Karpas-422 (cell line): ENCODE measurements at regions not wholly inside any gene's neighbourhood (a gene's known extent, or its start where the extent isn't known, plus 50 kb on each side); places are given as distances from the start of the nearest gene placed in this dataset.

Experiments used
- DNase-seq: peaks from one replicate; pipeline ENCODE4 v3.0.0-alpha.2; 2015
- H2AFZ ChIP-seq: fragments of 200-600 bp; sonication (generic); 2 replicates; pipeline ENCODE4 v1.6.1; 2014; ENCODE audit warnings: antibody characterized with exemption, low read length, mixed read lengths
- H3K27ac ChIP-seq: fragments of 200-600 bp; sonication (generic); 2 replicates; pipeline ENCODE4 v1.5.1; 2014; ENCODE audit warnings: mild to moderate bottlenecking, low read length, moderate library complexity
- H3K27me3 ChIP-seq: fragments of 200-600 bp; sonication (generic); 2 replicates; pipeline ENCODE4 v1.6.1; 2014; ENCODE audit warnings: low read length, mixed read lengths
- H3K36me3 ChIP-seq: fragments of 200-600 bp; sonication (generic); 2 replicates; pipeline ENCODE4 v1.6.1; 2014; ENCODE audit warnings: low read length, mixed read lengths; ENCODE audit not compliant: insufficient read depth
- H3K4me1 ChIP-seq: fragments of 200-600 bp; sonication (generic); 2 replicates; pipeline ENCODE4 v1.6.1; 2014; ENCODE audit warnings: mild to moderate bottlenecking, low read length, mixed read lengths
- H3K4me2 ChIP-seq: fragments of 200-600 bp; sonication (generic); 2 replicates; pipeline ENCODE4 v1.6.1; 2014; ENCODE audit warnings: low read length, low read depth, mild to moderate bottlenecking; ENCODE audit not compliant: poor library complexity, severe bottlenecking
- H3K4me3 ChIP-seq: fragments of 200-600 bp; sonication (generic); 2 replicates; pipeline ENCODE4 v1.5.1; 2014; ENCODE audit warnings: mild to moderate bottlenecking, antibody characterized with exemption, low read length, mixed read lengths
- H3K79me2 ChIP-seq: fragments of 200-600 bp; sonication (generic); 2 replicates; pipeline ENCODE4 v1.6.1; 2014; ENCODE audit warnings: mild to moderate bottlenecking, low read length, mixed read lengths
- H3K9ac ChIP-seq: fragments of 200-600 bp; sonication (generic); 2 replicates; pipeline ENCODE4 v1.6.0; 2014; ENCODE audit warnings: low read length
- H3K9me2 ChIP-seq: fragments of 200-600 bp; sonication (generic), shearing (Covaris generic); replicated peaks from 2 replicates; pipeline ENCODE4 v1.6.0; 2014; ENCODE audit warnings: mild to moderate bottlenecking, low read length, moderate library complexity; ENCODE audit not compliant: insufficient read depth
- H3K9me3 ChIP-seq: fragments of 300-700, 200-600 bp; sonication (generic); 2 replicates; pipeline ENCODE4 v1.6.1; 2014; ENCODE audit warnings: low read length, mixed read lengths
- H4K20me1 ChIP-seq: fragments of 200-600 bp; sonication (generic); 2 replicates; pipeline ENCODE4 v1.6.1; 2014; ENCODE audit warnings: mild to moderate bottlenecking, antibody characterized with exemption, low read length, low read depth; ENCODE audit not compliant: insufficient read depth

DNA sequence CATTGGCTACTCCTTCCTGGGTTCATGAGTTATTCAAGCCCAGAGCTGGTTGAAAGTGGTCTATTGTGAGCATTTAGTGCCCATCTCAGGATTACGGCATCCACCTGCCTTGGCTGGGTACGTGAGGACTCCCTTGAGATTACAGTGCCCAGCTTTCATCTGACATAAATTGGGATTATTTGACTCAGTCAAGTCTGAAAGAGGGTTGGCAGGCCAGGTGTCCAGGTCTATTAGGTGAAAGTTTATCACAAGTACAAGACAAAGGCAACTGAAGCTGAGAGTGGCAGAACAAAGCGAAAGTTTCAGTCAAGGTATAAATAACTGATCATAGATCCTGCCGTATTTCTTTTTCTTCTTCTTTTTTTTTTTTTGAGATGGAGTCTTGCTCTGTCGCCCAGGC, 84.6 kb upstream of the ATF7IP start:
- Histone ChIP-seq H3K9me3 (no peaks in the 10 kb centered on the region), H3K4me3 (no peak overlapping the region; the same call in 1 of the 2 replicates), H3K4me2 (peak overlapping the region; percentile 44), H3K79me2 (no peaks in the 10 kb centered on the region), H3K9me2 (no peaks in the 10 kb centered on the region), H4K20me1 (no peaks in the 10 kb centered on the region), H3K9ac (no peak overlapping the region), H2AFZ (peak overlapping the region; percentile 77; the same call in 1 of the 2 replicates), H3K36me3 (no peaks in the 10 kb centered on the region), H3K27ac (peak overlapping the region; percentile 85), H3K27me3 (no peaks in the 10 kb centered on the region), H3K4me1 (peaks cover 40% of the 10 kb centered on the region)
- DNase-seq, result peak; percentile 64

DNA sequence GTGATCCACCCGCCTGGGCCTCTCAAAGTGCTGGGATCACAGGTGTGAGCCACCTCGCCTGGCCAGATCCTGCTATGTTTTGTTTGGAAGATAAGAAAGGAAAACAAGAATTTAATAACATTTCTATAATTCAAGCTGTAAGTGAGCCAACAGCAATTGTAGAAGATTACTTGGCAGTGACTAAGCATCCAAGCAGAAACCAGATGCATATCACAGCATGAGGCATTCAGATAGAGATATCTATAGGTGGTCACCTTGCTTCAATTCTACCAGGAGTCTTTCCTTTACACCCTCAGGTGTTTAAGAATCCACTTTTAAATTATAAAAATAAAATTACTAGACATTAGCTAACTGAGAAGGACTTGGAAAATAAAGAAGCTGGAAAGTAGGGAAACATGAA, 83.9 kb upstream of the ATF7IP start:
- H3K4me1 ChIP-seq, result peaks cover 40% of the 10 kb centered on the region

DNA sequence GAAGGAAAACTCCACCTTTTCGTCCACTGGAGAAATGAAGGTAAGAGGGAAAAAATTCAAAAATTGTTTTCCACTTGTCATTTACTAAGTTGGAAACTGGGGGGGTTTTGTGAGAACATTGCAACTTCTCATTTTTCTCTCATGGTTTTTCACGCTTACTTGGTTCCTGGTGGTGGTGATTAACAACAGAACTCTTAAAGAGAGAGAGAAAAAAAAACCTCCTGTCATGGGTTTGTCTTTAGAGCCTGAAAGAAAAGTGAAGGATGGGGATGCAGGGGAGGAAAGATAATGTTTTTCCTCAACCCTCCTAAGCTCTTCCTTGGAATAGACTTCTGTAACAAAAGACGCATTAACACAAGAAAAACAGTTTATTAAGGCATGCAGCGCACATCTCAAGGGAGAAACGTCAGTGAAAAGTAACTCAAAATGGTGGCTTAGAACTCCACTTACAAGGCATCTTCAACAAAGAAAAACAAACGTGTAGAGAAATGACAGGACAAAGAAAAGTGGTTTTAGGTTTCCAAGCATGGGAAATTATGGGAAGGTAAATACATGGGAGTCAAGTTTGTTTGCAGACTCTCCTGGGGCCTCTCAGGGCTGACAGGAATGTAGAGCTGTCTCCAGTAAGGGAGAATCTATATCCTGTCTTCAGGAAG, 81.9 kb upstream of the ATF7IP start:
- peak; percentile 75 for DNase-seq
- peak overlapping the region; percentile 46; the same call in 1 of the 2 replicates for H3K4me3 ChIP-seq
- H3K36me3 ChIP-seq, result peaks cover 5% of the 10 kb centered on the region; the same call in 1 of the 2 replicates
- H3K9ac ChIP-seq, result peak overlapping the region; percentile 55
- H4K20me1 ChIP-seq, result no peaks in the 10 kb centered on the region
- no peaks in the 10 kb centered on the region for H3K27me3 ChIP-seq
- H3K4me2 ChIP-seq, result peak overlapping the region; percentile 64
- H3K79me2 ChIP-seq, result no peaks in the 10 kb centered on the region
- H2AFZ ChIP-seq, result peak overlapping the region; percentile 76
- no peaks in the 10 kb centered on the region; the same call in 1 of the 2 replicates for H3K9me3 ChIP-seq
- no peaks in the 10 kb centered on the region for H3K9me2 ChIP-seq
- H3K4me1 ChIP-seq, result peaks cover 34% of the 10 kb centered on the region
- H3K27ac ChIP-seq, result peak overlapping the region; percentile 87

More for the DNA sequence above, 83.9 kb upstream of the ATF7IP start:
- no peaks in the 10 kb centered on the region for H3K79me2 ChIP-seq
- H4K20me1 ChIP-seq, result no peaks in the 10 kb centered on the region
- peak overlapping the region; percentile 85 for H3K27ac ChIP-seq
- H3K9me3 ChIP-seq, result no peaks in the 10 kb centered on the region
- H3K4me2 ChIP-seq, result no peak overlapping the region
- no peak overlapping the region for H2AFZ ChIP-seq
- H3K4me3 ChIP-seq, result no peak overlapping the region
- DNase-seq, result no peak
- no peaks in the 10 kb centered on the region for H3K9me2 ChIP-seq
- no peaks in the 10 kb centered on the region for H3K27me3 ChIP-seq
- no peak overlapping the region for H3K9ac ChIP-seq
- H3K36me3 ChIP-seq, result no peaks in the 10 kb centered on the region

DNA sequence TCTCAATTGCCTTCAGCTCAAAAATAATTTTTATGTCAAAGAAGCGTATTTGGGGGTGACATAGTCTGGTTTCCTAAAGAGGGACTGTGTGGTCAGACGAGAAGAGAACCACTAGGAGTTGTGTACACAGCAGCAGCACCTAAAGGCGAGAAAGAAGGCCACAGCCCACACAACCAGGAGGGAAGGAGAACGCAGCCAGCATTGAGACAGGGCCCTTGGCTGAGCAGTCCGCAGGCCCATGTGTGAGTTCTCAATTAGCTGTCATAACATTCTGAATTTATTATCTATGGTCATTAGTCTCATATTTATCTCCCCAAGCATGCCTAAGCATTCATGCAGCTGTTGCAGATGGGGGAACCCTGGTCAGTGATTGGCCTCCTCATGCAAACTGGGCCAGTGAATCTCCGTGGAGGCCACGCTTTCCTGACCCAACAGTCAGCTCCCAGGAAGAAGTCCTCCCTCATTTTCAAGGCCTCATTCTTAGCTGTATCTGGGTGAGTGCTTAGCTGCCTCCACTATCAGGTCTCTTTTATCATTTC, 81.2 kb upstream of the ATF7IP start:
- peaks cover 5% of the 10 kb centered on the region; the same call in 1 of the 2 replicates for H3K9me3 ChIP-seq
- peak overlapping the region; percentile 76 for H2AFZ ChIP-seq
- no peaks in the 10 kb centered on the region for H3K9me2 ChIP-seq
- no peaks in the 10 kb centered on the region for H3K27me3 ChIP-seq
- H3K4me3 ChIP-seq, result peak overlapping the region; percentile 46
- H4K20me1 ChIP-seq, result no peaks in the 10 kb centered on the region
- no peaks in the 10 kb centered on the region for H3K79me2 ChIP-seq
- H3K4me2 ChIP-seq, result peak overlapping the region; percentile 64
- H3K36me3 ChIP-seq, result peaks cover 11% of the 10 kb centered on the region
- peaks cover 31% of the 10 kb centered on the region for H3K4me1 ChIP-seq
- H3K27ac ChIP-seq, result peak overlapping the region; percentile 87
- peak overlapping the region; percentile 55 for H3K9ac ChIP-seq
- peak; percentile 72 for DNase-seq

DNA sequence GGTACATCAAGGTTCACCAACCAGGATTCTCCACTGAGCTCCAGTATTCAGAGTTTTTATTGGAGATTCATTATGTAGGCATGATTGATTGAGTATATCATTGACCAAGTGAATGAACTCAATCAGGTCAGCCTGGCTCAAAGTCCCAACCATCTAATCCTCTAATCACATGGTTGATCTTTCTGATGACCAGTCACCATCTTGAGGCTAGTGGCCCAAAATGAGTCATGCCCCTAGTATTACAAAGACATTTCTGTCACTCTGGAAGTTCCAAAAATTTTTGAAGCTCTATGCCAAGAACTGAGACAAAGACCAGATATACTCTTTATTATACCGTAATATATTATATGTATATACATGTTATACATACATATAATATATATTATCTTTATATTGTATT, 75.9 kb upstream of the ATF7IP start:
- Histone ChIP-seq H3K36me3 (peaks cover 13% of the 10 kb centered on the region), H3K4me3 (no peak overlapping the region), H3K4me2 (no peak overlapping the region), H3K9me3 (peaks cover 6% of the 10 kb centered on the region; the same call in 1 of the 2 replicates), H3K27me3 (no peaks in the 10 kb centered on the region), H3K9ac (no peak overlapping the region), H3K27ac (no peak overlapping the region), H3K9me2 (no peaks in the 10 kb centered on the region), H4K20me1 (no peaks in the 10 kb centered on the region), H3K79me2 (no peaks in the 10 kb centered on the region), H2AFZ (no peak overlapping the region), H3K4me1 (peaks cover 10% of the 10 kb centered on the region)
- DNase-seq, result no peak

DNA sequence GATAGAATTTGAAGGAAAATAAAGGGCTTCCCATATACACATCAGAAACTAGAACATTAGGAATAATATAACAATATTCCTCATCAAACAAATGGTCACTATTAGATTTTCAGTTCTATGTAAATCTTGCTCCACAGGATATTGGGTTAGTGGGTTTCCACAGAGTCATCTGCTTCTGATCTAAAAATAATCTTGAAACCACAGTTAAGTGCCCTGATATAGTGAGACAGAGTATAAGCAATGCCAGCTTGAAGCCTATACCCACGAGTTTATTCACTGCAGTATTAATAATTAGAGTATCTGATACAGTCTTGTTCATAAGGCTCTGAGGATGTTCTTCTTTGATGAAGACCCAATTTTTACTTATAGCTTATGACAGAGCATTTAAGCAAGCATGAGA, 74.5 kb upstream of the ATF7IP start:
- no peaks in the 10 kb centered on the region for H3K27me3 ChIP-seq
- DNase-seq, result no peak
- H3K4me1 ChIP-seq, result peaks cover 8% of the 10 kb centered on the region
- peak overlapping the region; percentile 44; the same call in 1 of the 2 replicates for H3K27ac ChIP-seq
- no peaks in the 10 kb centered on the region for H4K20me1 ChIP-seq
- no peaks in the 10 kb centered on the region for H3K79me2 ChIP-seq
- H3K4me3 ChIP-seq, result no peak overlapping the region
- H3K9me2 ChIP-seq, result no peaks in the 10 kb centered on the region
- peaks cover 13% of the 10 kb centered on the region for H3K36me3 ChIP-seq
- no peak overlapping the region for H3K4me2 ChIP-seq
- no peak overlapping the region for H3K9ac ChIP-seq
- peaks cover 6% of the 10 kb centered on the region; the same call in 1 of the 2 replicates for H3K9me3 ChIP-seq
- 0 out of 2 replicates have a peak overlapping the region, but pooled peaks have one; percentile 26 for H2AFZ ChIP-seq

DNA sequence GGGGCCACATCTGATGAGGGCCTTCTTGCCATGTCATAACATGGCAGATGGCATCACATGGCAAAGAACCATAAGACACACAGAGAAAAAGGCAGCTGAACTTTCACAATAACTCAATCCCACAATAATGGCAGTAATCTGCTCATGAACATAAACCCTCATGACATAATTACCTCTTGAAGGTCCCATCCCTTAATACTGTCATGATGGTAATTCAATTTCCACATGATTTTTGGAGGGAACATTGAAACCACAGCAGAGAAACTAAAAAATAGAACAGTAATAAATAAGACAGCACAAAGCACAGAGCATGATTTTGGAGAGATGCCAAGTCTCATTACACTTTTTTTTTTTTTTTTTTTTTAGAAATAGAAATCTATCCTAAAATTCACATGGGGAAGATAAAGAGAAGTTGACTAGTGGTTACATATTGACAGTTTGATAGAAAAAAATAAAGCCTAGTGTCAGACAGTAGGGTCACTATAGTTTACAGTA, 61.8 kb upstream of the ATF7IP start:
- Histone ChIP-seq H3K9me3 (no peaks in the 10 kb centered on the region), H3K9ac (no peak overlapping the region), H4K20me1 (no peaks in the 10 kb centered on the region), H3K79me2 (no peaks in the 10 kb centered on the region), H3K4me3 (no peak overlapping the region), H3K4me1 (peaks cover 19% of the 10 kb centered on the region), H3K36me3 (no peaks in the 10 kb centered on the region; the same call in 1 of the 2 replicates), H2AFZ (0 out of 2 replicates have a peak overlapping the region, but pooled peaks have one; percentile 8), H3K4me2 (no peak overlapping the region), H3K9me2 (no peaks in the 10 kb centered on the region), H3K27ac (peak overlapping the region; percentile 42; the same call in 1 of the 2 replicates), H3K27me3 (no peaks in the 10 kb centered on the region)
- DNase-seq, result no peak

DNA sequence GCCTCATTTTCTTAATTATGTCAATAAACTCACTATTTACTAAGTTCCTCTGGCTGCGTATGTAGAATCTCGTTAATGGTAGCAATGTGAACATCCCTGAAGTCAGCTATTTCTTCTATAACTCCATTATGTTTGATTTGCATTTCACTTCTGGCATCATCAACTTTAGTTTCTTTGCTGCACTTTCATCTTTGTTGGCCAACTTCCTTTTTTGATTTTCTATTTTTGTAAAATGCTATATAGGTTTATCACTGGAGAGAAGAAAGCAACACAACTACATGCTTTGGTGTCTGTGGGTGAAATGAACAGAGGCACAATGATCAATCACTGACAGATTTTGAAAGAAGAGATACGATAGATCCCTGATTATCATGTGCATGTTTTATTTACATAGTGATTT, 58.5 kb upstream of the ATF7IP start:
- peak overlapping the region; percentile 94 for H2AFZ ChIP-seq
- peaks cover 31% of the 10 kb centered on the region for H3K4me1 ChIP-seq
- H3K4me2 ChIP-seq, result peak overlapping the region; percentile 47
- no peaks in the 10 kb centered on the region for H3K79me2 ChIP-seq
- H3K4me3 ChIP-seq, result peak overlapping the region; percentile 31
- peak overlapping the region; percentile 63 for H3K27ac ChIP-seq
- no peaks in the 10 kb centered on the region for H3K27me3 ChIP-seq
- DNase-seq, result peak; percentile 58
- H3K9me3 ChIP-seq, result no peaks in the 10 kb centered on the region
- no peak overlapping the region for H3K9ac ChIP-seq
- H3K9me2 ChIP-seq, result no peaks in the 10 kb centered on the region
- no peaks in the 10 kb centered on the region for H4K20me1 ChIP-seq
- no peaks in the 10 kb centered on the region for H3K36me3 ChIP-seq
